ENCODE measurements at regions not wholly inside any gene's neighbourhood (a gene's known extent, or its start where the extent isn't known, plus 50 kb on each side); places are given as distances from the start of the nearest gene placed in this dataset.

GRCh38 chr14:87868920-87869319 lies 124.1 kb downstream of the GALC start:
- no peak overlapping the region for H2AFZ ChIP-seq (ENCODE audit: low read depth, low read length)
- no peaks in the 10 kb centered on the region for H3K36me3 ChIP-seq (ENCODE audit: control insufficient read depth in 2 of 2, extremely low read depth in 1 of 2, insufficient read depth in 2 of 2, low read length in 2 of 2)
- no peak overlapping the region for H3K9ac ChIP-seq (replicated peaks; ENCODE audit: extremely low read depth, insufficient read depth, low read length)
- H3K27ac ChIP-seq (ENCODE audit: insufficient read depth, low read depth, low read length): no peak overlapping the region
- no peak for TF ChIP-seq FOS (IDR thresholded peaks at IDR 0.05; ENCODE audit: borderline replicate concordance, insufficient read depth, low read length)
- TF ChIP-seq POLR2AphosphoS5 (IDR thresholded peaks at IDR 0.05; ENCODE audit: insufficient read depth, low read depth, low read length): no peak
- TF ChIP-seq CTCF (IDR thresholded peaks at IDR 0.05; ENCODE audit: extremely low read depth in 1 of 2, insufficient read depth in 1 of 2, low read depth in 1 of 2, low read length in 2 of 2): no peak
- no peak for TF ChIP-seq POLR2A (IDR thresholded peaks at IDR 0.05; ENCODE audit: low read depth, low read length)
- TF ChIP-seq MYC (IDR thresholded peaks at IDR 0.05; ENCODE audit: low read depth, low read length): no peak
- no peak for TF ChIP-seq JUN (IDR thresholded peaks at IDR 0.05; ENCODE audit: borderline replicate concordance, insufficient read depth, insufficient read length, low read depth)
- TF ChIP-seq GATA2 (IDR thresholded peaks at IDR 0.05; ENCODE audit: insufficient read depth, insufficient read length, low read depth, low read length): no peak
- TF ChIP-seq EZH2 (IDR thresholded peaks at IDR 0.05; ENCODE audit: borderline replicate concordance, low read depth, low read length, severe bottlenecking): no peak
- no peak for TF ChIP-seq MAX (IDR thresholded peaks at IDR 0.05; ENCODE audit: insufficient read depth, insufficient read length)
- H3K9me3 ChIP-seq (replicated peaks; ENCODE audit: control insufficient read depth, insufficient read depth, low read length): no peaks in the 10 kb centered on the region
- dilution Hi-C loops (cut with MboI; ENCODE audit: extremely low pct_ligation_motif_present, low sequenced_read_pairs): no loop called here
- H3K4me3 ChIP-seq (replicated peaks in 1 of 3; ENCODE audit: insufficient read depth in 1 of 3, low read depth in 1 of 3, low read length in 3 of 3): no peak overlapping the region
- no peak for DNase-seq (ENCODE audit: low read depth, low spot score)
- no peaks in the 10 kb centered on the region for H3K9me1 ChIP-seq (replicated peaks; ENCODE audit: control insufficient read depth, extremely low read depth, insufficient read depth, low read length)
- no peak for FAIRE-seq
- H3K4me2 ChIP-seq (ENCODE audit: insufficient read depth, low read length): no peak overlapping the region
- H3K79me2 ChIP-seq (ENCODE audit: control insufficient read depth, insufficient read depth, low read length): no peaks in the 10 kb centered on the region
- BruUV-seq (replicated peaks): no TSS peak
- CTCF ChIA-PET: no interaction called here
- H3K4me1 ChIP-seq (ENCODE audit: control insufficient read depth, extremely low read depth, insufficient read depth, low read length): peaks cover 8% of the 10 kb centered on the region
- intact Hi-C loops (cut with micrococcal nuclease): no loop called here
- POLR2A ChIA-PET: no interaction called here
- no peaks in the 10 kb centered on the region for H3K27me3 ChIP-seq (ENCODE audit: control insufficient read depth in 2 of 2, insufficient read depth in 2 of 2, low read length in 2 of 2)
- no peaks in the 10 kb centered on the region for H4K20me1 ChIP-seq (replicated peaks; ENCODE audit: control insufficient read depth, extremely low read depth, insufficient read depth, low read length)
